Stimulated activated CD4-positive, alpha-beta T cell treated with anti-CD3 and anti-CD28 coated beads, Interleukin-4, amount 100 ng/mL, for 4 hours (primary cell): ENCODE measurements at regions not wholly inside any gene's neighbourhood (a gene's known extent, or its start where the extent isn't known, plus 50 kb on each side); places are given as distances from the start of the nearest gene placed in this dataset.

ENCODE experiments used
- DNase-seq, 2 experiments: peaks; one replicate each; pipeline ENCODE4 v3.0.0-alpha.2; 2020

DNA sequence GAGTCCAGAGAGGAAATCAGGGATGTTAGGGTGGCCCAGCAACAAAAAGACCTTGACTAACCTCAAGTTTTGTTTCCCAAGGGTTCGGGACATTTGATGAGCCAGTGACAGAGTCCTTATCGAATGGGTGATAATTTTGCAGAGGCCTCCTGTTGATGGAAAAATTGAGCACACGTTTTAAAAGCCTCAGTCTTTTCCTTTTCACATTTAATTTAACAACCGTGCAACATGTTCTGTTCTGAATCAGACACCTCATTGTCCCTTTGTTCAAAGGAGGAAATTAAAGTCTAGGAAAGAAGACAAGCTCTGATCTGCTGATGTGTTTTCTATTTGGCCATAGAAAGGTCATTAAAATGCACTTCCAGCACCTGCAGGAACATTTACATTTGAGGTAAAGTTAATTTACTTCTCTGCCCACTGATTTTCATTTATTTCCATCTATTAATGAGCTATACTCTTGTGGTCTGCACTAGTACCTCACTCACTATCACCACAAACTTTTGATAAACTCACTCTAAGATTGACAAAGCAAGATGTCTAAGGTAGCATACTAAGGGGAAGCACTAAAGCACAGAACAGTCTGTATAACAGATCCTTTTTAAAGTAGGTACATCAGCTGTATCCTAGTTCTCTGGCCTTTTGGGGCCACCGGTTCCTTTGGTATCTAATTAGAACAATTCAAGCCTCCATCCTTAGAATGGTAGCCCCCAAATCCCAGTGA lies 147.0 kb downstream of the RPAP3 start:
- no peak for DNase-seq

DNA sequence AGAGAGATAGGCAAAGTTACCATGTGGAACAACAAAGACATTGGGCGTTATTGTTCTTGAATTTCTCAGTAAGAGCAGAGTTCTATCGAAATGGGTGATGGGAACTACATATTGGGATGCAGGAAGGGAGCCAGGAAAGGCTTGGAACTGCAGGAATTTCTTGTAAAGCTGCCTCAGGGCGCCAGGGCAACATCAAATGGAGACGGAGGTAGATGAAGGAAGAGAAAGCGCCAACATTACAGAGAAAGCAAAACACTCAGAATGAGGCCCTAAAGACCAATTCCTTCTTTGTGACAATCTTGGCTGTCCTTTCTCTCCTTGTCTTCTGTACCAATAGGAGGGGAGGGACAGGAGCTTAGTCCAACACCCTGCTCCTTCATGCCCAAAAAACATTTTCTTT lies 148.4 kb downstream of the RPAP3 start:
- DNase-seq = no peak

DNA sequence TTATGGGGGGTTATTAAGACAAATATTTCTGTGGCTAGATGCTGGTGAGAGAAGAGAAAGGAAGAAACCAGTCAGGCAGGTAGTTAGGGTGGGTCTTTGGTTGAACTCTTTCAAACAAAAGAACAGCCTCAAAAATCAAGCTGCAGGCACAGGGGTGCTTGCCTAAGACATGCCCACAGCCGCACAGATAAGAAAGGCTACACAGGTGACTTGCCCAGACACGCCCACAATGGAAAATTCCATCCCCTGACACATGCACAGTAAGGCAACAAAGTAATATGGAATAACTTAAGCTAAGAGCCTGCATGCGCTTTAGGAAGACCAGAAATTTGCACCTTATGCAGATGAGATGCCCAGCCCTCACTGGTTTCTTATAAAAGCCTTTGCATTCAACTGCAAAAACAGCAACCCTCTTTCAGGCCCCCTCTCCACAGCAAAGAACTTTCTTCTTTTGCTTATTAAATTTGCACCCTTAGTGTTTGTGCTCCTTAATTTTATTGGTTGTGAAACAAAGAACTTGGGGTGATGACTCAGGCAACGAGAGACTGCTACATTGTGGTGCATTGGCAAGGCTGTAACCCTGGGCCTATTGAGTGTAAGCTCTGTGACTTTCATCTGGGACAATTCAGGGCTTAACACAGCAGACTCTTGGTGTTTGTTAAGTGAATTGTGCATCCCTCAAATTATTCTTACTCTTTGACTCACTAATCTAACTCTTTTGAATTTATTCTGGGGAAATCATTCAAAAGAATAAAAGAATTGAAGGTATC lies 149.4 kb downstream of the RPAP3 start:
- no peak for DNase-seq

GRCh38 chr12:47554046-47554653 lies 151.7 kb downstream of the RPAP3 start:
- no peak for DNase-seq

GRCh38 chr12:47553266-47553665 lies 152.6 kb downstream of the RPAP3 start:
- no peak for DNase-seq

DNA sequence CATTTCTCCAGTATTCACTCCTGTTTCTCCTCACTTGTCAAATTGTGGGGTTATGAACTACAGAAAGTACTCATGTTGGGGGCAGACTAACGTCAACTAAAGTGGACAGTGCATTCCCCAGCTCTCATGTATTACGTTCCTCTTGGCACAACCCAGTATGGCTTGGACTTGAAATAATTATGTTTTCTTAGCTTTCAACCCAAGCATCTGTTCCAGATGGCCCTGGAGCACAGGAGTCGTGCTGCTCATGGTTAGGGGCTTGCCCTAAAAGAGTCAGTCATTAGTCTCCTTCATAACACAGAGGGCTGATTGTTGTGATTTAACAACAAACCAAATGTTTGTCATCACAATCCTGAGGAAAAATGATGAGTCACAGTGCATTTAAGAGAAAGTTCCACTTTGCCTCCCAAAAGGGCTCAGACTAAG lies 154.4 kb downstream of the RPAP3 start:
- DNase-seq = no peak

DNA sequence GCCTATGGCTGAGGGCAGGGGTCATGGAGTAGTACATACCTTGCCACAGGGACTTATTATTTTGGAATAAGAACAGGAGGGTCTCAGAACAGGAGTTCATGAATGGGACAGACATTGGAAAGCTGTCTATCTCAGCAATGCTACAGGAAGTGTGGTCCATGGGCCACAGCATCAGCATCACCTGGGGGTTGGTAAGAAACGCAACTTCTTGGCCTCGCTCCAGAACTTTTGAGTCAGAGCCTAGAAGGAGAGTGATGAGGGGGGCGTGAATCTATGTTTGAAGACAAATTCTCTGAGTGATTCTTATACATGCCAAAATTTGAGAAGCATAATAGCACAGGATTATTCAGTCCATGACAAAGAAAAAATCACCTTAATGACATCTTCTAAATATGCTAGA lies 156.6 kb downstream of the RPAP3 start:
- no peak for DNase-seq

GRCh38 chr12:47548401-47548800 lies 157.4 kb downstream of the RPAP3 start:
- DNase-seq = no peak

DNA sequence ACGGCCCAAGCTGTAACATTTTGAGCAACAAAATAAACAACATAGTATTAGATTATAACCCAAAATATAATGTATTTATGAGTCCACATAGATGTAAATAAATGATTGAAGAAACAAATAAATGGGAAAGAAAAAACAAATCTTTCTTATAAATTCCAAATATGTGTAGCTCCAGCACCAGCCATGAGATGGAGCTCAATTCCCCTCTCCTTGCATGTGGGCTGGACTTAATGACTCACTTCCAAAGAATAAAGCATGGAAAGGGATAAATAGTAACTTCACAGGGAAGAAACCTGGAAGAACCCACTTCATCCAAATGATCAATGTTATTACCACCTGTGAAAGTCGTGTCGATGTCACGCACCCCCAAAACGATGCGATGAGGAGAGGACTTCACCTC lies 158.8 kb downstream of the RPAP3 start:
- DNase-seq = no peak

DNA sequence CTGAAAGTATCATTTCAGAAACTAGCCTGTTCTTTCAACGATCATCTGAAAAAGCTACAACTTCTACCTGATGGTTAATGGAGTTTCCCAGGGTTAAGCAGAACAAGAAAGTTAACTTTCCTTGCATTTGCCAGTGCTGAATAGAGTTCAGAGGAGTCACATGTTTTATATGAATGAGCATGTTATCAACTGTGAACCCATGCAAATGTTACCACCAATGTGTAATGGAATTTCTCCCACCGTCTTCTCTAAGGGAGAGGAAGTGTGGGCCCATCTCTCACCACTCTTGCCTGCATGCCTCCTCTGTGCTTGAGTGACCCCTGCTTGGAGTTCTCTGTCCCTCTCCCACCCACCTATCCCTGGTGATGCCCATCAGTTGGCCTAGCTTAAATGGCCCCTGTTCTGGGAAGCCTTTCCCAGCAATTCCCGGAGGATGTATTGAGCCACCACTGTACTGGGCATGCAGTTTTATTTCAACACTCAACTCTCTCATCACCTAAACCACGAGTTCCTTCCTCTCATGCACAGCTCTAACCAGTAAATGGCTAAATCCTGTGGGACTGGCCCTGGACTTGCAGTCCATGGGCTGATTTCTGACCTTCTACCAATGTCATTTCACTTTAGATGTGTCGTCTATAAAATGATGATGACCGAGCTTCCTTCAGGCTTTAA lies 159.8 kb downstream of the RPAP3 start:
- DNase-seq = no peak

DNA sequence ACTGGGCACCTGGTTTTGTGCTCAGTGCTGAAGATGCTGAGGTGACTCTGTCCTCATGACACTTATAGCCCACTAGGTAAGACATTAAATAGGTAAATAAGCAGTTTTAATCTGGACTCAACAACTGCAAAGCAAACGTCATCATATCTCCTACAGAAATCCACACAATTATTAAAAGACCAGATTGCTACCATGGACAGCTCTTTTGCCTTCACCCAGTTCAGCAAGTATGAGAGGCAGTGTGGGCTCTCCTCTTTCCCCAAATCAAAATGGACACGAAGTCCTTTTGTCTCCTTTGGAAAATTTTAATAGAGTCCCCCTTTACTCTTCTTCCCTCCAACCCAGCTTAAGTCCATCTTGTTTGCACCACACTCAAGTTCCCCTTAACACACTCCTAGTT lies 171.1 kb downstream of the RPAP3 start:
- DNase-seq = no peak

- DNase-seq = no peak
These were observed 175.8 kb downstream of the RPAP3 start for GRCh38 chr12:47530050-47530449.

GRCh38 chr12:47527816-47528215 lies 178.0 kb downstream of the RPAP3 start:
- DNase-seq = no peak

DNA sequence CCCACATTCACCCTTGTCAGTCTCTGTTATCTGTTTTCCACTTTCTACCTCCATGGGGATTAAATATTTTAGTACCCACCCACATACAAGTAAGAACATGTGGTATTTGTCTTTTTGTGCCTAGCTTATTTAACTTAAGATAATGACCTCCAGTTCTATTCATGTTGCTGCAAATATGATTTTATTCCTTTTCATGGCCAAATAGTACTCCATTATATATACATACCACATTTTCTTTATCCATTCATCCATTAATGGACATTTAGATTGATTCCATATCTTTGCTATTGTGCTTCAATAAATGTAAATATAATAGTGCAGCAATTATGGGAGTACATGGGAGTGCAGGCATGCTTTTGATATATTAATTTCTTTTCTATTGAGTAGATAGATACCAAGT lies 185.8 kb downstream of the RPAP3 start:
- DNase-seq = no peak

DNA sequence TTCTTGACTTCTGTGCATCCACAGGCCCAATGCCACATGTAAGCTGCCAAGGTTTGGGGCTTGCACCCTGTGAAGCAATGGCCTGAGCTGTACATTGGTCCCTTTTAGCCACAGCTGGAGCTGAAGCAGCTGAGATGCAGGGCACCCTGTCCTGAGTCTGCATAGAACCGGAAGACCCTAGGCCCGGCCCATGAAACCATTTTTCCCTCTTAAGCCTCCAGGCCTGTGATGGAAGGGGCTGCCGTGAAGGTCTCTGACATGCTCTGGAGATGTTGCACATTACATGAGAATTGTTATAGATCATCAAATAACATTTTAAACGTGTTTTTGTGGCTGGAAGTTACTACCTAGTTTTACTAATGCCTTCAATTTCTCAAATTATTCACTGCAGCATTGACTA lies 188.7 kb downstream of the RPAP3 start:
- no peak for DNase-seq

DNA sequence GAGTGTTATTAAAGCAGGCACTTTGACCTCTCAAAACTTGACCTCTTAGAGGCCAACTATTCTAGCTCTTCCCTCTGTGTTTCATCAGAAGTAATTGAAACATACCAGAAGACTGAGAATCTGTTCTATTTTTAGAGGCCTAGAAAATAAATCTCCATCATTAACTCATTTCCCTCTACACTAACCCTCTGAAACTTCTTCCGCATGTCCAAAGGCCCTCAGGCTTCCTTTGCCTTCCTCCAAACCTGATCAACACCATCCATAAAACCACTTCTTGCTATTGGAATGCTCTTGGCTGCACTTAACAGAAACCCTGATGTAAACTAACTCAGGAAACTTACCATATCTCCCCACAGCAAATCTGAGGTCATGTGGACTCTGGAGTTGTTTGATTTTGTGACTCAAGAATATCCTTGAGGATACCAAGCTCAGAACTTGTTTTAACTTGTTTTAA lies 196.4 kb downstream of the RPAP3 start:
- DNase-seq = no peak

- no peak for DNase-seq
These were observed 198.6 kb downstream of the RPAP3 start for GRCh38 chr12:47507221-47507620.

- DNase-seq = no peak
These were observed 200.9 kb downstream of the RPAP3 start for GRCh38 chr12:47504775-47505446.

GRCh38 chr12:47493801-47494200 lies 212.0 kb downstream of the RPAP3 start:
- no peak for DNase-seq

DNA sequence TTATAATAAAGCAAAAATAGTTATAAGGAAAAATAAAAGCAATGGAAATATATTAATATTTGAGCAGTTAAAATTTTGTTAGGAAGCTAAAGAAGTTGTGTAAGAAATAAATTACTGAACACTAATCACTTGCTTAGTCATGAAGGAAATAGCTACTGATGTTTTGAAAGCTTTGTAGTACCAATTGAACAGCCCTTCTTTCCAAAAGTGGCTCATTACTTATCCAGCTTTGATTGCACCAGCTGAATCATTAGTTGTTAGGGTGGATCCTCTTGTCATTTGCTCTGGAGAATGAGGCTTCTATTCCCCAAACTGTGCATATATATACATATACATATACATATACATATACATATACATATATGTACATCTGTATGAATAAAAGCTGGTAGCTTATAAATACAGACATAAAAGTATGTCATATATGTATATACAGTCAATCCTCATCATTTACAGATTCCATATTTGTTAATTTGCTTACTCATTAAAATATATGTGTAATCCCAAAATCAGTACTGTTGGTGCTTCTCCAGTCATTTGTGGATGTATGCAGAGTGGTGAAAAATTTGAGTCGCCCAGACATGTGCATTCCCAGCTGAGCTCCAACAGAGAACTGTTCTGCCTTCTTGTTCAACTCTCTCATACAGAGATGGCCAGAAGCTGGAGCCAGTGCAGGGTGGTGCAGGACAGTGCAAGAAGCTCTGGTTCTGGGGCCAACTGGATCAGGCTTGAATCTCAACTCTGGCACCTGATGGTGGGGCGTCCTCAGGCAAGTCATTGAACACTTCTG lies 214.1 kb downstream of the RPAP3 start:
- no peak for DNase-seq

DNA sequence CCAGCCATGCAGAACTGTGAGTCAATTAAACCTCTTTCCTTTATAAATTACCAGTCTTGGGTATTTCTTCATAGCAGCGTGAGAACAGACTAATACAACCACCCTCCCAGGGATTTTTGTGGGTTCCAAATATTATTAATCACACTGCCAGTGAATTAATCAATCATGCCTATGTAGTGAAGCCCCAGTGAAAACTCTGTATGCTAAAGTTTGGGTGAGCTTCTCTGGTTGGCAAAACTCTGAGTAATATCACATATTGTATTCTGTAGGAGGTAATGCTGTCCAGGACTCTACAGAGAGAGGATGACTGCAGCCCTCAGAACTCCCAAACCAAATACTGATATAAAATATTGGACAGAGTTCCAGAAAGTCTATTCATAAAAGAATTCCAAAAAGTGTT lies 216.9 kb downstream of the RPAP3 start:
- no peak for DNase-seq

GRCh38 chr12:47481041-47481440 lies 224.8 kb downstream of the RPAP3 start:
- DNase-seq = no peak
